Activated T-cell treated with anti-CD3 and anti-CD28 coated beads, Interleukin-2, amount 50 U/mL, for 4 hours (primary cell): ENCODE measurements at regions not wholly inside any gene's neighbourhood (a gene's known extent, or its start where the extent isn't known, plus 50 kb on each side); places are given as distances from the start of the nearest gene placed in this dataset.

Experiments used
- ATAC-seq, 2 donors: fragments of 200-7000 bp; cut with Tn5 transposase; one replicate each; pipeline ENCODE4 v1.10.0; 2021
- DNase-seq: peaks from one replicate; pipeline ENCODE4 v3.0.0-alpha.2; 2020
- H3K27me3 Mint-ChIP-seq: one replicate; pipeline ENCODE4 v1.8.0; 2021; ENCODE audit warnings: low read depth, mixed read lengths
- H3K36me3 Mint-ChIP-seq: one replicate; pipeline ENCODE4 v1.8.0; 2022; ENCODE audit warnings: mixed read lengths; ENCODE audit not compliant: insufficient read depth
- H3K4me1 Mint-ChIP-seq: one replicate; pipeline ENCODE4 v1.8.0; 2021; ENCODE audit warnings: low read depth, mixed read lengths
- H3K4me3 Mint-ChIP-seq: one replicate; pipeline ENCODE4 v1.8.0; 2021; ENCODE audit warnings: mild to moderate bottlenecking, moderate library complexity, mixed read lengths
- H3K9me3 Mint-ChIP-seq: one replicate; pipeline ENCODE4 v1.8.0; 2021; ENCODE audit warnings: mixed read lengths

GRCh38 chr4:163930086-163930485 lies 435.6 kb downstream of the TMA16 start:
- no peaks in the 10 kb centered on the region for H3K36me3 Mint-ChIP-seq
- H3K4me1 Mint-ChIP-seq, result no peaks in the 10 kb centered on the region
- no peaks in the 10 kb centered on the region for H3K9me3 Mint-ChIP-seq
- no peak overlapping the region for H3K4me3 Mint-ChIP-seq
- H3K27me3 Mint-ChIP-seq, result no peaks in the 10 kb centered on the region
- no peak for ATAC-seq
- DNase-seq, result no peak

DNA sequence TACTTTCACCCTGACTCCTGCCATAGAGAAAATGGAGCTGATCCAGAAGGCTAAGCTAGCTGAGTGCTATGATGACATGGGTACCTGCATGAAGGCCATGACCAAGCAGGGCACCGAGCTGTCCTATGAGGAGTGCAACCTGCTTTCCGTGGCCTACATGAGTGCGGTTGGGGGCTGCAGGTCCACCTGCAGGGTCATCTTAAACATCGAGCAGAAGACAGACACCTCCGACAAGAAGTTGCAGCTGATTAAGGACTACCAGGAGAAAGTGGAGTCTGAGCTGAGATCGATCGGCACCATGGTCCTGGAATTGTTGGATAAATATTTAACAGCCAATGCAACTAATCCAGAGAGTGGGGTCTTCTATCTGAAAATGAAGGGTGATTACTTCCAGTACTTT lies 438.0 kb downstream of the TMA16 start:
- H3K4me1 Mint-ChIP-seq, result no peaks in the 10 kb centered on the region
- no peaks in the 10 kb centered on the region for H3K27me3 Mint-ChIP-seq
- H3K9me3 Mint-ChIP-seq, result no peaks in the 10 kb centered on the region
- ATAC-seq (no peak), DNase-seq (no peak)
- no peak overlapping the region for H3K4me3 Mint-ChIP-seq
- no peaks in the 10 kb centered on the region for H3K36me3 Mint-ChIP-seq

GRCh38 chr4:163939597-163939996 lies 445.1 kb downstream of the TMA16 start:
- H3K27me3 Mint-ChIP-seq, result no peaks in the 10 kb centered on the region
- no peak for ATAC-seq
- H3K36me3 Mint-ChIP-seq, result no peaks in the 10 kb centered on the region
- no peak overlapping the region for H3K4me3 Mint-ChIP-seq
- peaks cover 7% of the 10 kb centered on the region for H3K9me3 Mint-ChIP-seq
- H3K4me1 Mint-ChIP-seq, result no peaks in the 10 kb centered on the region
- DNase-seq, result no peak

DNA sequence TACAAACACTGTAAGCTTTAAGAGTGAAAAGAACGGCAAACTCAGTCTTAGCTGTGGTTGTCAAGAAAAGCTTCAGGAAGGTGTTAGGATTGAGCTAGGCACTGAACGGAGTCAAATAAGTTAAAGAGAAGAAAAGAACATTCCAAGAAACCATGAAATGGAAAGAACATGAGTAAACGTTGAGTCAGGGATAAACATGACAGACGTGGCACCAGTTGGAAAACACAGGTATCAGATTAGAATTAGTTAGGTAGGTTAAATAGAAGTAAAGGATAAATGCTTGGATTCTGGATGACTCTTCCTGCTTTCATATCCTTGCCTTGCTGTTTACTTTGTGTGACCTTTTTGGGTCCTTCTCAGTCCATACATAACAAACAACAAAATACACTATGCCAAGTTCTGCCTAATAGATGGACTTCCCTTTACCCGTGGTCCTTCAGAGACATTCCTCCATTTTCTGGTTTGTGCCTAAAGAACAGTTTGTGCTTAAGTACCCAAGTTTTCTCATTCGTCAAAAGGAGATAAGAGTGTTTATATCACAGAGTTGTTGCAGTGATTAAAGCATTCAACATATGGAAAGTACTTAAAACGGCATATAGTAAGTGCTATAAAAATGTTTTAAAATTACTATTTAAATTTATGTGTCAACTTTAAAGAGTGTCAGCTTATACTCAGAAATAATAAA lies 446.9 kb downstream of the TMA16 start:
- Mint-ChIP-seq H3K9me3 (peaks cover 7% of the 10 kb centered on the region), H3K36me3 (no peaks in the 10 kb centered on the region)

DNA sequence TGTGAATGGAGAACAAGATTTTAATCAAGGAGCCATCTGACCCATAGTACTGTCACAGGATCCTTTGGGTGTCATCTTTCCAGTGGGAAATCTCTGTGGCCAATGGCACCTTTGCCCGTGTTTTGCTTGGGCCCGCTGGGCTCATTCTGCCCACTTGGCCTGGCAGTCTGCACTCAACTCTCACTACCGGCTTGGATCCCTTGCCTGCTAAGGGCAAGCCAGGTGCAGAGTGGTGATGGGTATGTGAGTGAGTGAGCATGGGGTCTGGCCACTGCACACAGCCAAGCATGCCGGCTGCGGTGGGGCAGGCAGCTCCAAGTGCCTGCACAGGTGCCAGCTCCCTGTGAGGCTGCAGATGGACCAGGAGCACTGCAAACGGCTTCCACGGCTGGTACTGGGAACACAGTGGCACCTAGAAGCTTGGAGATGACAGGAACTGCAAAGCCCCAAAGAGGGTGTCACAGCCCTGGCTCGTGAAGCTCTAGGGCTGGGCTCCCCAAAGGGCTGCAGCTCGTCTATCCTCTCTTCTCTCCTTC lies 454.5 kb downstream of the TMA16 start:
- H3K9me3 Mint-ChIP-seq, result no peaks in the 10 kb centered on the region
- H3K4me1 Mint-ChIP-seq, result no peaks in the 10 kb centered on the region
- ATAC-seq, result no peak
- no peaks in the 10 kb centered on the region for H3K27me3 Mint-ChIP-seq
- no peak overlapping the region for H3K4me3 Mint-ChIP-seq
- no peak for DNase-seq
- no peaks in the 10 kb centered on the region for H3K36me3 Mint-ChIP-seq

More for the DNA sequence above, 446.9 kb downstream of the TMA16 start:
- Mint-ChIP-seq H3K4me3 (no peak overlapping the region), H3K4me1 (no peaks in the 10 kb centered on the region), H3K27me3 (no peaks in the 10 kb centered on the region)
- DNase-seq (no peak), ATAC-seq (no peak)

- ATAC-seq (no peak), DNase-seq (no peak)
- Mint-ChIP-seq H3K27me3 (no peaks in the 10 kb centered on the region), H3K36me3 (no peaks in the 10 kb centered on the region), H3K9me3 (no peaks in the 10 kb centered on the region), H3K4me3 (no peak overlapping the region), H3K4me1 (no peaks in the 10 kb centered on the region)
These were observed 455.6 kb downstream of the TMA16 start for GRCh38 chr4:163949976-163950601.

DNA sequence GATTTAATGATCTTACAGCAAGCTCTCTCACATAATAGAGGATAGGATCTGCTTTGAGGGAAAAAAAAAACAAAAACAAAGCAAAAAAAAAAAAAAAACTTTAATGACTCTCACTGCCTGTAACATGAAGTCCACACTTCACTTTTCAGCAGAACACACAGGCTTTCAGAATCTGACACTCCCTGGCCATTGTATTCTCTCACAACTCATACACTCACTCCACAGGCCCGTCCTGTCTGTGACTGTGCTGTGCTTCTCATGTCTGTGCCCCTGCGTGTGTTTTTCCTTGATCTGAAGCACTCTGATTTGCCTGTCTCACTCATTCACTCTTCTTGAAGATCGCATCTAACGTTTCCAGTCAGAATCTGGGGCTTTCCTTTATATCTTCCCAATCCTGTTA lies 460.8 kb downstream of the TMA16 start:
- no peak for ATAC-seq
- no peaks in the 10 kb centered on the region for H3K9me3 Mint-ChIP-seq

DNA sequence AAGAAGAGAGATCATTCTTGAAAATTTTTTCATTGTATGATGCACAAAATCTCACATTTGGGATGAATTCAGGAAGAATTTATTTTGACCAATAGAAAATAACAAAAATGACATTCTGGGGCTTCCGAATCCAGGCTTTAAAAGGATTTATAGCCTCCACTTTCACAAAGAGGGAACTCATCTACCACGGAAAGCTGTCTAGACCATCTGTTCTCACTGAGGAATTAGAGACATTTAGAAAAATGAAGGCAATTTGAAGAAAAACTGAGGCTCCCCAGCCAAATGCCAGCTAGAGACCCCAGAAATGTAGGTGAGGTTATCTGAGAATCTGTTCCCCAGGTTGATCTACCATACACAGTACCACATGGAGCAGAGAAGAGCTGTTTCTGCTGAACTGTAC lies 464.3 kb downstream of the TMA16 start:
- DNase-seq (no peak), ATAC-seq (no peak)
- Mint-ChIP-seq H3K36me3 (no peaks in the 10 kb centered on the region), H3K4me3 (no peak overlapping the region), H3K4me1 (no peaks in the 10 kb centered on the region), H3K9me3 (no peaks in the 10 kb centered on the region), H3K27me3 (no peaks in the 10 kb centered on the region)

More for the DNA sequence above, 460.8 kb downstream of the TMA16 start:
- H3K36me3 Mint-ChIP-seq, result no peaks in the 10 kb centered on the region
- DNase-seq, result no peak
- no peak overlapping the region for H3K4me3 Mint-ChIP-seq
- no peaks in the 10 kb centered on the region for H3K27me3 Mint-ChIP-seq
- H3K4me1 Mint-ChIP-seq, result no peaks in the 10 kb centered on the region

DNA sequence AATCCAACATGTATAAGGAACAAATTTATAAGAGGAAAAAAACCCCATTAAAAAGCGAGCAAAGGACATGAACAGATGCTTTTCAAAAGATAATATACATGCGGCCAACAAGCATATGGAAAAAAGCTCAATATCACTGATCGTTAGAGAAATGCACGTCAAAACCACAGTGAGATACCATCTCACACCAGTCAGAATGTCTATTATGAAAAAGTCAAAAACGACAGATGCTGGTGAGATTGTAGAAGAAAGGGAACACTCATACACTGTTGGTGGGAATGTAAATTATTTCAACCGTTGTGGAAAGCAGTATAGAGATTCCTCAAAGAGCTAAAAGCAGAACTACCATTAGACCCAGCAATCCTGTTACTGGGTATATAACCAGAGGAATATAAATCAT lies 465.4 kb downstream of the TMA16 start:
- Mint-ChIP-seq H3K4me1 (no peaks in the 10 kb centered on the region), H3K36me3 (no peaks in the 10 kb centered on the region), H3K27me3 (no peaks in the 10 kb centered on the region), H3K4me3 (no peak overlapping the region), H3K9me3 (no peaks in the 10 kb centered on the region)
- no peak for ATAC-seq
- DNase-seq, result no peak

DNA sequence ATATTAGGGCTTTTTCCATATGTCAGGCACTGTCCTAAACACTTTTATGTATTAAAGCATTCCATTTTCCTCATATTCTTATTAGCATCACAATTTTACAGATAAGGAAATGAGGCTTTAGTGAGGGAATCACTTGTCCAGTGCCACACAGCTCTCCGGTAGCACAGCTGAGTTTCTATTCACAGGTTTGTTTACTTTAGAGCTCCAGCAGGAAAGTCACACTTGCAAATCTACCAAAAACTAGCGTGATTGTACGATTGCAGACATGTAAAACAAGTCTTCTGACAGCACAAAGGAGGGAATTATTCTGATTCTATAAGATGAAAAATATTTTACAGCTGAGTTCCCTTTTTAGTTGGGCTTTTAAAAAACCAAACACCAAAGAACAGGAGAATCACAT lies 472.1 kb downstream of the TMA16 start:
- no peaks in the 10 kb centered on the region for H3K4me1 Mint-ChIP-seq
- no peaks in the 10 kb centered on the region for H3K9me3 Mint-ChIP-seq
- no peak overlapping the region for H3K4me3 Mint-ChIP-seq
- ATAC-seq, result no peak
- DNase-seq, result no peak
- H3K27me3 Mint-ChIP-seq, result no peaks in the 10 kb centered on the region
- H3K36me3 Mint-ChIP-seq, result no peaks in the 10 kb centered on the region

GRCh38 chr4:163967263-163967662 lies 472.8 kb downstream of the TMA16 start:
- Mint-ChIP-seq H3K4me1 (no peaks in the 10 kb centered on the region), H3K9me3 (no peaks in the 10 kb centered on the region), H3K36me3 (no peaks in the 10 kb centered on the region), H3K27me3 (no peaks in the 10 kb centered on the region), H3K4me3 (no peak overlapping the region)
- DNase-seq, result no peak
- no peak for ATAC-seq

DNA sequence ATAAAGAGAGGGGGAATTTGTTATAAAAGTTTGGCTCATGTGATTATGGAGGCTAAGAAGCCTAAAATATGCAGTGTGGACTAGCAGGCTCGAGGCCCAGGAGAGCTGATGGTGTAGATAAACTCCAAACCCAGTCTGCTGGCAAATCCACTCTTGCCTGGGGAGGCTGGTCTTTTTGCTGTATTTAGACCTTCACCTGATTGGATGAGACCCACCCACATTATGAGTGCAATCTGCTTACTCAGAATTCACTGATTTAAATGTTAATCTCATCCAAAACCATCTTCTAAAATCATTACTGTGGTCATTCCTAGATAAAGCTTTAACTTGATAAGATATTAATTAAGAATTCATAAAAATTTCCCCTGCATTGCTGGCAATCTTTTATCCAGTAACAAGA lies 473.2 kb downstream of the TMA16 start:
- no peak for ATAC-seq
- Mint-ChIP-seq H3K4me1 (no peaks in the 10 kb centered on the region), H3K4me3 (no peak overlapping the region), H3K27me3 (no peaks in the 10 kb centered on the region), H3K9me3 (no peaks in the 10 kb centered on the region), H3K36me3 (no peaks in the 10 kb centered on the region)
- no peak for DNase-seq

- no peaks in the 10 kb centered on the region for H3K9me3 Mint-ChIP-seq
- no peak for ATAC-seq
These were observed 474.8 kb downstream of the TMA16 start for GRCh38 chr4:163969291-163969690.

GRCh38 chr4:163976588-163976987 lies 482.1 kb downstream of the TMA16 start:
- Mint-ChIP-seq H3K9me3 (no peaks in the 10 kb centered on the region), H3K4me3 (no peak overlapping the region), H3K27me3 (no peaks in the 10 kb centered on the region), H3K4me1 (peaks cover 2% of the 10 kb centered on the region), H3K36me3 (no peaks in the 10 kb centered on the region)
- ATAC-seq (no peak), DNase-seq (no peak)

More at GRCh38 chr4:163969291-163969690, 474.8 kb downstream of the TMA16 start:
- no peaks in the 10 kb centered on the region for H3K36me3 Mint-ChIP-seq
- no peak for DNase-seq
- no peaks in the 10 kb centered on the region for H3K4me1 Mint-ChIP-seq
- no peak overlapping the region for H3K4me3 Mint-ChIP-seq
- no peaks in the 10 kb centered on the region for H3K27me3 Mint-ChIP-seq

DNA sequence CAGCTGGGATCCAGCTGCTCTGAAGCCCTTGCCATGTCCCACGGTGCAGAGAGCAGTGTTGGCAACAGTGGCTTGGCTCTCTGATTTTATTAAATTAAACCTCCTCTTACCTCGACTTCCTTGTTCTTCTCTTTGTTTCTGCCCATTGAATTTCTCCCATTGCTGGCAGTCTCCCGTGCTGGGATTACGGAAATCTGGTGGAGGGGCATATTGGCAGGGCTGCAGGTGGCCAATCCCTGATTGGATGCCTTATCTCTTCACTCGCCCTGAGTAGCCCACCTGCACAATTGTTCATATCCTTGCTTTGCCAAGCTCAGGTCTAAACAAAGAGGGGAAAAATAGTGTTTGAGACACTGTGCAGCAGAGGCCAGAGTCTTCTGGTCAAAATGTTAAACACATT lies 493.9 kb downstream of the TMA16 start:
- DNase-seq (no peak), ATAC-seq (no peak)
- no peak overlapping the region for H3K4me3 Mint-ChIP-seq
- no peaks in the 10 kb centered on the region for H3K27me3 Mint-ChIP-seq
- H3K9me3 Mint-ChIP-seq, result no peaks in the 10 kb centered on the region
- no peaks in the 10 kb centered on the region for H3K36me3 Mint-ChIP-seq
- H3K4me1 Mint-ChIP-seq, result no peaks in the 10 kb centered on the region
